GM12872 (cell line): ENCODE measurements at regions not wholly inside any gene's neighbourhood (a gene's known extent, or its start where the extent isn't known, plus 50 kb on each side); places are given as distances from the start of the nearest gene placed in this dataset.

Experiments
- TF ChIP-seq, protein P1 (sequence below): IDR thresholded peaks from 3 replicates; pipeline ENCODE4 v1.5.1; 2011; ENCODE audit warnings: low read depth, mild to moderate bottlenecking, low read length, moderate library complexity; ENCODE audit not compliant: insufficient read depth

DNA sequence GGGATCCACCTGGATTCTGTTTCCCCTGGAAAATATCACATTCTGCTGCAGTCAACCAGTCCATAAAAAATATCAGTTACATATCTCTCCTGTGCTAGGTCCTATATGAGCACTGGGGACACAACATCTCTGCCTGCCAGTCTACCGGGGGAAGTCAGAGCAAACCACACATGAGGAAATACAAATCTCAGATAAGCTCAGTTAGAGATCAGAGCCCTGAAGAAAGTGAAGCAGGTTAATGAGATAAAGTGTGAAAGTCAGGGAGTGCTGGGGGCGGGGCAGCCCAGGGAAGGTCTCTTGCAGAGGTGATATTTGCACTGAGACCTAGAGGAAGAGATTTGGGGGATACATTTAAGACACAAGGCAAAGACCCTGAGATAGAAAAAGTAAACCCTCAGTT lies 67.8 kb upstream of the SLC1A1 start:
- TF ChIP-seq, protein P1, sequence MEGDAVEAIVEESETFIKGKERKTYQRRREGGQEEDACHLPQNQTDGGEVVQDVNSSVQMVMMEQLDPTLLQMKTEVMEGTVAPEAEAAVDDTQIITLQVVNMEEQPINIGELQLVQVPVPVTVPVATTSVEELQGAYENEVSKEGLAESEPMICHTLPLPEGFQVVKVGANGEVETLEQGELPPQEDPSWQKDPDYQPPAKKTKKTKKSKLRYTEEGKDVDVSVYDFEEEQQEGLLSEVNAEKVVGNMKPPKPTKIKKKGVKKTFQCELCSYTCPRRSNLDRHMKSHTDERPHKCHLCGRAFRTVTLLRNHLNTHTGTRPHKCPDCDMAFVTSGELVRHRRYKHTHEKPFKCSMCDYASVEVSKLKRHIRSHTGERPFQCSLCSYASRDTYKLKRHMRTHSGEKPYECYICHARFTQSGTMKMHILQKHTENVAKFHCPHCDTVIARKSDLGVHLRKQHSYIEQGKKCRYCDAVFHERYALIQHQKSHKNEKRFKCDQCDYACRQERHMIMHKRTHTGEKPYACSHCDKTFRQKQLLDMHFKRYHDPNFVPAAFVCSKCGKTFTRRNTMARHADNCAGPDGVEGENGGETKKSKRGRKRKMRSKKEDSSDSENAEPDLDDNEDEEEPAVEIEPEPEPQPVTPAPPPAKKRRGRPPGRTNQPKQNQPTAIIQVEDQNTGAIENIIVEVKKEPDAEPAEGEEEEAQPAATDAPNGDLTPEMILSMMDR: no peak

DNA sequence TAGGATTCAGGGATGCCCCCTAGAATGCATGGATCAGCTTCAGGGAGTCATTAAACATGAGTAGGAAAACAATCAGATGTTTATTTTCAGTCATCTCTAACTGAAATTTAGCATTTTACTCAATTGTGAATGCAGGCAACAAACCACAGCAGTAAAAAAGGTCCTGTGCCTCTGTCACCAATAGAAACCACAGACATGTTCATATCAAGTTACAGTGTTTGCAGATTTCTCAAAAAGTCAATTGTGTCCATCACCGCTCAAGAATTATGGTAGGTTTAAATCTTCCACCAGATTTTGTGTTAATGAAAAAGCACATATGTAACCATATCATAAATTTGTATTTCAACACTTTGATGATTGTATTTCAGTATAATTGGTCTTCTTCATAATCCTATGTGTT lies 68.4 kb upstream of the SLC1A1 start:
- TF ChIP-seq, protein P1: no peak

DNA sequence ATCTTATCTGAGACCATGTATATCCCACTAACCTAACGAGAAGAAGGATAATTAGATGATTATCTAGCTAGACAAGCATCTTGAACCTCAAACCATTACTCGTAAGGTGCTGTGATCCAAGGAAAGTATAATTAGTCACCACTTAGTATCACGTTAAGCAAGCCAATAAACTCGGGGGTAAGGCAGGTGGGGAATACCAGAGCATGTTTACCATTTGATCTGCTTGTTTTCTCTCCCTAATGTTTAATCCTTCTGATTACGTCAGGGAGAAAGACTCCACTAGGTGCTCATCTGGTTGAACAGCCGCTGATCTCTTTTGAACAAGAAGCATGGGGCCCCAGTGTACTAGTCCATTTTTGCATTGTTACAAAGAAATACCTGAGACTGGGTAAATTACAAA lies 69.9 kb upstream of the SLC1A1 start:
- TF ChIP-seq, protein P1: no peak

DNA sequence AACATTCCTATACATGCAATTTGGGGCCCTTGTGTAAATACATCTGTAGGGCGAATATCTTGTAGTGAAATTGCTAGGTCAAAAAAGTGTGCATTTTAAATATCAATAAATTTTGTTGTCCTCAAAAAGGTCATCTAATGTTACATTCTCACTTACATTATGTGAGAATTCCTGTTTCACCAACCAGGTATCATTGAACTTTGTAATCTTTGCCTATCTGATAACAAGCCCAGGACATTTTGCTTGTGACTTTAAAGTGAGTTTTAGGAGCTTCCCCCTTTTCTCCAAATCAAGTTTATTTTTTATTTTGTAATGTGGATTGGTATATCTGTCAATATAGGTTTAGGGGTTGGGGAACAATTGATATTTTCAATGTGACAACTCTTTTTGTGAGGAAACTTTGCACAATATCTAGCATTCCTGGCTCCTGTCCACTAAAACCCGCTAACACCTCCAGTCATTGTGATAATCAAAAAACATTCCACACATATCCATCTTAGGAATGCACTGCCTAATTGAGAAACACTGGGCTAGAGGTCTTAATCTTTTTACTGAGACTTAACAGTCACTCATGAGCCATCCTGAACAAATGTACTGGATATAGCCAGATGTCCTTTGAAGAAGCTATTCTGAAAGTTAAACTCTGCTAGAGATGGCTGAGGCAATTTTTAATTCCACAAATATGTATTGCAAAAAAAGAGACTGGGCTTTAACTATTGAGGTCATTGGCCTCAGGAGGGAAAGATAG lies 72.5 kb upstream of the SLC1A1 start:
- TF ChIP-seq, protein P1: no peak

DNA sequence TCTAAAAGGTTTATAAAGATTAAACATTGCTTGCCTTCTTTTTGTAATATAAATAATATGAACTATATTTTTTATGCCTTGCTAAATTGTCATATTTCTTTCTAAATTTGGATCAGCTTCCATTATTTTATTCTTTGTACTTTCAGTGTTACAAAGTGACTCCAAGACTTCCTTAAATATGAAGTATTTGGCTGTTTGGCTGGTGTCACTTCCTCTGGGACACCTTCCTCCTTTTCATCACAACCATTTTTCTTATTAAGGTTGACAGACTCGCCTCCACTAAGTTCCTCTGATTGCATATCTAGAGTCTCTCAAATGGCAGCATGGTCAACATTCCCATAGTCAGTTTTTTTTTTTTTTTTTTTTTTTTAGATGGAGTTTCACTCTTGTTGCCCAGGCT lies 73.8 kb upstream of the SLC1A1 start:
- TF ChIP-seq, protein P1: no peak

DNA sequence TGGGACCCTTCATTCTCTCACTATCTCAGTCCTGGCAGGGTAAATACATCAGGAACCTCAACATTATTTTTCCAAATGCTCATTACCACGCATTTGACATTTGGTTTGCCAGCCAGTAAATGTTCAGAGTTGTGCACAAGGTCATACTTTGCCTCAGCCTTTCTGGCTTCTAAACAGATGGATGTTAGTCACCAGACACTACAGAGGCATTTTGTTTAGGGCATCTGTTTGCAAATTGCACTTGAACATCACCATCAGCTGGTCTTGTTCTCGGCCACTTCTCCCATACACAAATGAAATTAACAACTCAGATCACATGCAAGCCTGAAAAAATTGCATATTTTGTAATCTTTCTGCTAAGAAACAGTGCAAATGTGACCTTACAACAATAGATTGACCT lies 75.0 kb upstream of the SLC1A1 start:
- TF ChIP-seq, protein P1: no peak

DNA sequence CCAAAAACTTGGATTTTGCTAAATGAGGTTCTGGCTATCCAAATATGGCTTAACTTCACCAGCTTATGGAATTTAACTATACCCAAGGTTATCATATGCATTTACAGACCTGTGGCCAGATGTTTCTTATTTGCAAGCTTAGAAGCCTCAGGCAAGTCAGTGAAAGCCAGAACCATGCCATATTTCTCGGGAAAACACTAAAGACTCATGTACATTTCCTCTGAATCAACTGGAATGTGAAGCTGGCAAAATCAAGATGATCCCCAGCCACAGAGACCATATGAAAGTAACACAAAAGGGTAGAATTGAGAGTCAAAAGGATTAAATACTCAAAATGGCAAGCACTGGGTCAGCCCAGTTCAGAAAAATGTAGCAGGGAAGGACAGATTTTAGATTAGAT lies 76.4 kb upstream of the SLC1A1 start:
- TF ChIP-seq, protein P1: no peak

DNA sequence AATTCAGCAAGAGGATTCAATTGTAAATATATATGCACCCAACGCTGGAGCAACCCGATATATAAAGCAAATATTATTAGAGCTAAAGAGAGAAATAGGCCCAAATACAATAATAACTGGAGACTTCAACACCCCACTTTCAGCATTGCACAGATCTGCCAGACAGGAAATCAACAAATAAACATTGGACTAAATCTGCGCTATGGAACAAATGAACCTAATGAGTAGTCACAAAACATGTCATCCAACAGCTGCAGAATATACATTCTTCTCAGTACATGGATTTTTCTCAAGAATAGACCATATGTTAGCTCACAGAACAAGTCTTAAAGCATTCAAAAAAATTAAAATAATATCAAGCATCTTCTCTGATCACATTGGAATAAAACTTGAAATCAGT lies 86.1 kb upstream of the SLC1A1 start:
- TF ChIP-seq, protein P1: no peak
